ENCODE measurements at regions not wholly inside any gene's neighbourhood (a gene's known extent, or its start where the extent isn't known, plus 50 kb on each side); places are given as distances from the start of the nearest gene placed in this dataset.

DNA sequence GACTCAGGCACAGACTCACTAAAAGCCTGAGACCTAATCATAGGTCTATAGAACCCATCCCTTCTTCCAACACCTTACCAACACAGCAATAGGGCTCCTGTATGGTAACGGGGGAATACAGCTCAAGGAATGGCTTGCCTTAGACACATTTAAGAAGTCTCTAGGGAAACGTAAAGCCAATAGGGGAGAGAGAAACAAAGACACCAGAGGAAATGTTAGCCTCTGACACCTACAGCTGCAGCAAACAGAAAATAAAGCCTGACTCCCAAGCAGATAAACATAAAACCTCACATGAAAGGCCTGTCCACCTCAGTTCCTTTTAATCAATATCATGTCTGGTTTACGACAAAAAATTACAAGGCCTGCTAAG, 51.1 kb upstream of the NCOA1 start:
- in situ Hi-C loops (cut with MboI; ENCODE audit: low sequenced_read_pairs): no loop called here

DNA sequence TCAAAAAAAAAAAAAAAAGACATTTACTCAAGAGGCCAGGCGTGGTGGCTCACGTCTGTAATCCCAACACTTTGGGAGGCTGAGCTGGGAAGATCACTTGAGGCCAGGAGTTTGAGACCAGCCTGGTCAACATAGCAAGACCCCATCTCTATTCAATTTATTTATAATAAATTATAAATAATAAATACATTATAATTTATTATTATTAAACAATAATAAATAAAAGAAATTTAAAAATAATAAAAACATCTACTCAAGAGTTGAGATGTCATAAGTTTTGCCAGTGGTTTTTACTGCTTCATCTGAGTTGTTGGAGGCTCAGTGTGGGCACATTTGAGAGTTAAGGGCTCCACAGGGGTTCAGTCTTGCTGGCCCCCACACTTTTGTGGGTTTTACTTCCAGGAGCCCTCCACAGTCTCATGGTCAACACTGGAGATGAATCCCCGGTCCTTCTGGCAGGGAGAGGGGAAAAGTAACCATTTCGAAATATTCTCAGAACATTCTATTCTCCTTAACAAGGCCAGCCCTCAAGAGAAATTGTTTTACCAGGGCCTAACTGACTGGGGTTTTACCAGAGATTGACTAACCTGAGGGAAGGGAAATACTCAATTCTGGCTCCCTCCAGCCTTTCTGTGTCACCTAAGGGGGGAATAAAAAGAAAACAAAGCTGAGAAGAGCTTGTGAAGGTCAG, 51.6 kb upstream of the NCOA1 start:
- in situ Hi-C loops (cut with MboI; ENCODE audit: low sequenced_read_pairs): no loop called here

DNA sequence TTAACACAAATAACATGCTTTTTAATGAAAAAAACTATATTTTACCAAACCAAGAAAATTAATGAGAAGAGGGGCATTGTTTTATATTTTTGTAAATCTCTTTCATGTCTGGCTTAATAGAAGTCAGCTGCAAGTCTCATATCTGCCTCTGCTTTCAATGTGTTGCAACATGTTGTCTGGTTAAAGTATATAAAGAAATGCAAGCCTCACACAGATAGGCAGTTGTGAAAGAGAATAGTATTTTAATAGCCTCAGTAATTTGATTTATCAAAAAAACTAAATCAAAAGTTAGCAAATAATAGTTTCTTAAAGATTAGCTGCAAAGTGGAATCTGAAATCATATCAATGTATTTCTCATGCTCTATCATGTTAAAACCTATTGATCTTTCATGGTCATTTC, 52.9 kb upstream of the NCOA1 start:
- in situ Hi-C loops (cut with MboI; ENCODE audit: low sequenced_read_pairs): no loop called here

DNA sequence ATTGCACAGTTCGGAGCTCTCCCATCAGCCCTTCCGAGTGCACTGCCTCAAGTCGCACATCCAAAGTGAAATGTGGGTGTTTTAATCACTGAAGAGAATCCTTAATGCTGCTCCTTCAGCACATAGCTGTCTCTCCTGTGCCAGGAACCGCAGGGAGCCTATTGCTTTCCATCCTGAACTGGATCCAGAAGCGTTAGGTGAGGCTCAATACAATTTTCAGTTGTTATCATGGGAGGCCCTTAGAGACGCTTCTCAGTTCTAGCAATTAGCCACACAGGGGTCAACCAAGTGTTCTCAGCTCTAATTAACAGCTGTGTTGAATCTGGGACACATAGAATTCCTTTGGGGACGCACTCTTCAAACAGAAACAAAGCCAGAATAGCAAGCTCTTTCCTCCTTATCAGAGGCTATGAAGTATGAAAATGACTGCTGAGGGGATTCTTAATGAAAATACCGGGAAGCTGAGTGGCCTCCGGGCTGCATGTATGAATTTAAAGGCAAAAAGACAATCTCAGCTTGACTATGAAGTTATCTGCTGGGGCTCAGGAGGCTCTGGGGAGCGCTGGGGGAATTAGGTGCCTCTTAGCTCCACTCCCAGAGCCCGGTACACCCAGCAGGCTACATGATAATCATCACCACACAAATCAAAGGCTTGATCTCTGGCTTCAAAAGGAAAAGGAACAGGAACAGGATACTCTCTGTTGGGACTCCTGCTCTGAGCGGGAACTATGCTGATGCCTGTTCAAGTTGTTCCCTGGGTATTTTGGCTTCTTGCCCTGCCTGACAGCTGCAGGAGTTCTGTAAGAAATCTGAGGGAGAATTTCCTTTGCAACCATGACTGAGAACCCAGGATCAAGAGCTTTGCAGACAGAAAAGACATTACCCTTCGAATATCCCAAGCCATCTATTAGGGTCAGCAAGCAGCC, 55.4 kb upstream of the NCOA1 start:
- in situ Hi-C loops (cut with MboI; ENCODE audit: low sequenced_read_pairs): no loop called here

DNA sequence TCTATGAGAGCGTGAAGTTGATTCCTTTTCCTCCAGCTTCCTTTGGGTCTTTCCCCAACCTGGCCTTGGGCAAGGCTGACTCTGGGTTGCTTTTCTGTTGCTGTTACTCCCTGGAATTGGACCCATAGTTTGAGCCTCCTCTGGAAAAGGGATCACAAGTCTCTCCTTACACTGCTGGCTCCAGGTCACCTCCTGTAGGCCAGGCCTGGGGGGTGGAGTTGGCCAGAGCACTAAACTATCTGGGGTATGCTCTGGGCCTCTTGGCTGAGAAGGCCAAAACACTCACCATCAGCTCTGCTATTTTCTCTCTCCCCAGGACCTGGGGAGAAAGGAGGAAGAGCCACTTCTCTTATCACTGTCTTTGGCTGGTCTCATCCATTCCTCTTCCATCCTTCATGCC, 56.5 kb upstream of the NCOA1 start:
- in situ Hi-C loops (cut with MboI; ENCODE audit: low sequenced_read_pairs): no loop called here

DNA sequence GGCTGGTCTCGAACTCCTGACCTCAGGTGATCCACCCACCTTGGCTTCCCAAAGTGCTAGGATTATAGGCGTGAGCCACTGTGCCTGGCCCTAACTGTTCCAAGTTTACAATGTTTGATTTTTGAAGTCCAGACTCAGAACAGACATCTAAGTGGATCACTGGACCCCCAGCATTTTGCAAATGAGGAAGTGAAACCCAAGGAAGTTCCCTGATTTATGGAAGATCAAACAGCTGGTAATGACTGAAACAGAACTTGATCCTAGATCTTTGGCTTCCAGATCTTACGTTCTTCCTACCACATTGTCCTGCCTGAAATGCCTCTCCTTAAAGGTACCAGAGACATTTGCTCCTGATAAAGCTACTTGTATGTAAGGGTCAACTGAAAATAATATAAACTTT, 58.3 kb upstream of the NCOA1 start:
- in situ Hi-C loops (cut with MboI; ENCODE audit: low sequenced_read_pairs): no loop called here

DNA sequence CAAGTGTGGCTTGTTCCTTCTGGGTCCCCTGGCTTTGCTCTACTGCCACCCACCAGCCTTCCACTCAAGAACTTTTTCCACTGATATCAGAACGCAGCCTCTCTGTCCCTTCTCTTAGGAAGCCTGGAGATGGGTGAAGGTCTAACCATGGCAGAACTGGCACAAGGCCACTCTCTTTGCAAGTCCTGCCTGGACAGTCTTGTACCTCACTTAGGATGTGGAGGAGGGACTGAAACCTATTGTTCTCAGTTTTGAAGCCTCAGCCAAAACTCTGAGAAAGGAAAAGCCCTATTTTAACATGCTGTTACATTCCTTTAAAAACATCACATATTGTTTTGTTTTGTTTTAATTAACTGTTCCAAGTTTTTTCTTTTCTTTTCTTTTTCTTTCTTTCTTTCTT, 58.9 kb upstream of the NCOA1 start:
- in situ Hi-C loops (cut with MboI; ENCODE audit: low sequenced_read_pairs): no loop called here

DNA sequence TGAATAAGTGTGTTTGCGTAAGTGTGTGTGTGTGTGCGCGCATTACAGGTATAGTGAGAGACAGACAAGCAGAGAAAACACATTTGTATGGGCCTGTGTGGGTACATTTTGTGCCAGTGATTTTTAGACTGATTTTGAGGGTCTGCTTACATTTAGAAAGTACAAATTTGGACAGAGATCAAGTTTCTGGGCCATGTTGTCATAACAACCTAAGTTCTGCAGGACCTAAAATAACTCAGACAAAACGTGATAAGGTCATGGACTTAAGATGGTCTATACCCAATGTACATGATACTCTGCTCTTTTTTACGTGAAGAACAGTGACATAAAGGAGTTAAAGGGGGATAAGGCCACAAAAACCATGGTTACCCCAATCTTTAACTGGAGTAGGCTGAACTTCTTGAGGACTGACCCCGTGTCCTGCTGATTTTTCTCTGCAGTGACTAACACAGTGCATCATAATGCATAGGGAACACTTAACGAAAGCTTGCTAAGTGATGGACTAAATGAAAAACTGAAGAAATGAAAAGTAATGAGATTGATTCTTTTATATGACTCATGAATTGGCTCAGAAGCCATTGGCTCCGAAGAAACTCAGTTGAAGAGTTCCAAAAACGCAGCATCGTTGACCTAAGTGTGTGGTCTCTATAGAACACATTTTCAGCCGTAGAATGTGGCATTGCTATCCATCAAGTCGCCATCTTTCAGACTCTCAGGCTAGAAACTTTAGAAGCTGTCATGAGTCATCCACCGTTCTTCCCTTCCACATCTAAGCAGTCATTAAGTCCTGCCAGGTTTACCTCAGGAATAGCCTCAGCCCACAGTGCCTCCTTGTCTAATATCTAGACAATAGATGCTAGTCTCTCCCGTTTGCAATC, 61.6 kb upstream of the NCOA1 start:
- in situ Hi-C loops (cut with MboI; ENCODE audit: low sequenced_read_pairs): no loop called here

DNA sequence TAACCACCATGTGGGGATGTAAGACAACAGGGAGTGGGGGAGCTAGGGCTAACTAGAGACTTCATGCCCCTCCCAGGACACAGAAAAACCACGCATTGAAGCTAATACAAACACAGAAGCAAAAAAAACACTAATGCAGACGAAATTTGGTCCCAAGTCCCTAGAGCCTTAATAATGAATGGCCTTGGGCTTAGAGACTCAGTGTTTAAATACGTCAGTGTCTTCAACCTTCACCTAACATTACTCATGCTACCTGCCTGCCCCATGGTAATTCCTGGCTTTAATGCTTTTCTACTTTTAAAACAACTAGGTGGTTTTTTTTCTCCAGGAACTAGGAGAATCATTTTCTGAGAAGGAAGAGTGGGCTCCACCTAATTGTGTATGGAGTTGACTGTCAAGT, 64.1 kb upstream of the ITSN2 start:
- in situ Hi-C loops (cut with MboI; ENCODE audit: low sequenced_read_pairs): no loop called here

DNA sequence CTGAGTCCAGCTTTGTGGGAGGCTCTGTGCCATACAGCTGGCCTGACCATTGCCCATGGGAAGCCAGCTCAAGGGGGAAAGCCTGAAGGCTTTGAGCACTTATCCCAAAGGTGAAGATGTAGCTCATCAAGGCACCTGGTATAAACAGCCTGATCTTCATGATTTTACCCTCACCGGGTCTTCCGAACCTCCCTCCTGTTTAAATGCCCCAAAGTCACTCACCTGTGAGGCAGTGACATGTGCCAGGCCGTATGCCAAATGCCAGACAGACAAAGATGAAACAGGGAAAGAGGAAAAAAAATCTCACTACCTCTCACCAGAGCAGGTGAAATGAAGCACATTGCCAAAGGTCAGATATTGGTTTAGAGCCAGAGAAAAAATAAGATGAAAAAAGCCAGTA, 62.8 kb upstream of the ITSN2 start:
- in situ Hi-C loops (cut with MboI; ENCODE audit: low sequenced_read_pairs): no loop called here

DNA sequence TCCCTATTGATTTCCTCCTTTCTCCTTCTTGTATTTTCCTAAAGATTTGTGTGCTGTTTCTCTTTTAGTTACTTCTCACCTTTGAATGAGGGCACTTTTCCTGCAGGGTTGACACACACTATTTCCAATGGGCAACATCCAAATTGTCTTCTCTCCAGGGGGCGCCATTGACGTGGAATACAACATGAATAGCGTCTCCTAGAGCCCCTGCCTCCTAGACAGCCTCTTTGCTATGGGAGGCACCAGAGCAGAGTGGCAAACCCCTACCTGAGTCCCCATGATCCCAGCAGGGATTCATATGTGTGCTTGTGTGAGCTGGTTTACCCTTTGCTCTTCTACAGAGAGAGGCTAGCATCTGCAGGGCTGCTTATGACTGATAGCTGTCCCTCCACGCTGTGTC, 61.3 kb upstream of the ITSN2 start:
- in situ Hi-C loops (cut with MboI; ENCODE audit: low sequenced_read_pairs): no loop called here

DNA sequence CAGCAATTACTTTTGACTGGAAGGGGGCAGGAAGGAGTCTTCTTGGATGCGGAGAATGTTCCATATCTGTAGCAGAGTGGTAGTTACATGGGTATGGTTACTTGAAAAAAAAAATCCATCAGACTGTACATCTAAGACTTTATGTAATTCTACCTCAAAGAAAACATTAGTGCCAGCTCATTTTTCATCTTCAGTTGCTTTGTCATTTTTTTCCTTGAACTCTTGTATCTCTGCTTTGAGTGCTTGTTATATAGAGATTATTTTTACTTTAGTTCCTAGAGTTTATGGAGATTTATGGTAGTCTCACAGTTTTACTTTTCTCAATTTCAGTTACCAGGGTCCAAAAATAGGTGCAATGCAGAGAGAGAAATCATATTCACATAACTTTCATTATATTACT, 60.0 kb upstream of the ITSN2 start:
- in situ Hi-C loops (cut with MboI; ENCODE audit: low sequenced_read_pairs): no loop called here

DNA sequence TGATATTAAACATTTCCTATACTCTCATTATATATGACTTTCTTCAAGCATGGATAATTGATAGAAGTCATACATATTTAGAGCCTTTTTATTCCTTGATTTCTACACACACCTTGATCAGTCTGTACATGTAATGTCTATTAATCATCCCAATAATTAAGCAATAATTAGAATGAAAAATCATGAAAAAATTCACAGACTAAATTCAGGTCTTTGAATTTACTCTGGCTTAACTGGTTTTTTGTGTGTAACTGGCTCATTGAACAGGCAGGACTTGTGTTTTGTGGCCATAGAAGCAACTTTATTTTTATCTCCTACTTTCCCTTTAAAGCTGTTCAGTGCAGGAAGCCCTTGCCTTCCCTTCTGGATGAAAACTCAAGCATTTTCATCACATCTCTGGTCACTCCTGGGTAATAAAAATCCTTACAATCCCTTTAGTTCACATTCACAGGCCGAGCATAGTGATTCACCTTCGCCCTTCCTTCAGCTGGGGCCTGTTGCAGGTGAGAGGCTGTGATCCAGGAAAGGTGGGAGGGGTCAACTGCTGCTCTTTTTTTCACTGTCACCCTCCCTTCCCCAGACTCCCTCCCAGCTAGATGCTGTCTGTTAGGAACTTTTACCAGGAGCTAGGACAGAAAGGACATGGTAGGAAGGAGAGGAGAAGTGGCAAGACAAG, 58.0 kb upstream of the ITSN2 start:
- in situ Hi-C loops (cut with MboI; ENCODE audit: low sequenced_read_pairs): no loop called here

DNA sequence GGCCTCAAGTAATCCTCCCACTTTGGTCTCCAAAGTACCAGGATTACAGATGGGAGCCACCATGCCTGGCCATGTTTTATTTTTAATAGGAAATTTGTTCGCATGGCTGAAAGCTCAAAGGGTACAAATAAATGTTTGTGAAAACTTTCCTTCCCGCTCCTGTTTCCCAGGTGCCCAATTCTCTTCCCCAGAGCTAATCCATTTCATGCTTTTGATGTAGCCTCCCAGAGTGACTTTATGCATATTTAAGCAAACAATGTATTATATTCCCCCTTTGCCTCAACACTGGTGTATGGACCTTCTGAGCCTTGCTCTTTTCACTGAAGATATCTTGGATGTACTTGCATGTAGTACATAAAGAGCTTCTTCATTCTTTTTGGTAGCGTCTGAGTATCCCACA, 52.5 kb upstream of the ITSN2 start:
- in situ Hi-C loops (cut with MboI; ENCODE audit: low sequenced_read_pairs): no loop called here

DNA sequence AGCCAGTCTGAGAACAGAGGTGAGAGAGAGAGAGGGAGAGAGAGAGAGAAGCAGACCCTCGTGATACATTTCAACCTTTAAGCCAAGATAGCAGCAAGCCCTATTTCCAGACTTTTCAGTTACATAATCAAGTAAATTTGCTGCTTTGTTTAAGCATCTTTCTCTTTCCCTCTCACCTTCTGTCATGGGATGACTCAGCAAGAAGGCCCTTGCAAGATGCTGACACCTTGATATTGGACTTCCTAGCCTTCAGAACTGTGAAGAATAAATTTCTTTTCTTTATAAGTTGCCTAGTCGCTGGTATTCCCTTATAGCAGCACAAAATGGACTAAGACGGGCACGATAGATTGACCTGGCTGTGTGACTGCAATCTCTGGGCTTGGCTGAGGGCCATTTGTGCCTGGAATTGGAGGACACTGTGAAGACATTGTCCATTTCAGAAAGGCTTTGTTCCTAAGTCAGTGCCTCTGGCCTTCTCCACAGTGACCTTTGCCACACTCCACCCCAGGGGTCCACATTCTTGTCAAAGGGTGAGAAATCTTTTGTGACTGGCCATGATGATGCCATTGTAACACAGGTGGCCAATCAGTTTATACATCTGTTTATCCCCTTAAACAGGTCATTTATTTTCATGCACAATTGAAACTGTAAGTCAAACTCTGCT, 51.3 kb upstream of the ITSN2 start:
- in situ Hi-C loops (cut with MboI; ENCODE audit: low sequenced_read_pairs): no loop called here

DNA sequence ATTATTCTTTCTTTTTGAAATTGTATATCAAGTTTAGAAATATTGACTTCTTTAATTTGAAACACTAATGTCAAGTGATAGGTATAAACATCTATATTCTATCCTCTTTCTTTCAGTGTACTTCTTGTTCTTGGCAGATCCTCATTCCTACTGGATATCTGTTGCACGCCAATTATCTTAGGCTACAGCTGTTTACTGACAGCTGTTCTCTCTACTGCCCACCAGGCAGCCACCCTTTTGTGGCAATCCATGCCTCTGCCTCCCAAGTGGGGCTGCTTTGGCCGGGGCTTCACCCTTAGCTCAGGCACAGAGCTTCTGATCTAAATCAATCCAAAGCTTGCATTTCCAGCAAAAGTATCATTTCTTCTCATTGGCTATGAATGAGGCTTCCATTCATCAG, 50.6 kb upstream of the ITSN2 start:
- in situ Hi-C loops (cut with MboI; ENCODE audit: low sequenced_read_pairs): no loop called here

DNA sequence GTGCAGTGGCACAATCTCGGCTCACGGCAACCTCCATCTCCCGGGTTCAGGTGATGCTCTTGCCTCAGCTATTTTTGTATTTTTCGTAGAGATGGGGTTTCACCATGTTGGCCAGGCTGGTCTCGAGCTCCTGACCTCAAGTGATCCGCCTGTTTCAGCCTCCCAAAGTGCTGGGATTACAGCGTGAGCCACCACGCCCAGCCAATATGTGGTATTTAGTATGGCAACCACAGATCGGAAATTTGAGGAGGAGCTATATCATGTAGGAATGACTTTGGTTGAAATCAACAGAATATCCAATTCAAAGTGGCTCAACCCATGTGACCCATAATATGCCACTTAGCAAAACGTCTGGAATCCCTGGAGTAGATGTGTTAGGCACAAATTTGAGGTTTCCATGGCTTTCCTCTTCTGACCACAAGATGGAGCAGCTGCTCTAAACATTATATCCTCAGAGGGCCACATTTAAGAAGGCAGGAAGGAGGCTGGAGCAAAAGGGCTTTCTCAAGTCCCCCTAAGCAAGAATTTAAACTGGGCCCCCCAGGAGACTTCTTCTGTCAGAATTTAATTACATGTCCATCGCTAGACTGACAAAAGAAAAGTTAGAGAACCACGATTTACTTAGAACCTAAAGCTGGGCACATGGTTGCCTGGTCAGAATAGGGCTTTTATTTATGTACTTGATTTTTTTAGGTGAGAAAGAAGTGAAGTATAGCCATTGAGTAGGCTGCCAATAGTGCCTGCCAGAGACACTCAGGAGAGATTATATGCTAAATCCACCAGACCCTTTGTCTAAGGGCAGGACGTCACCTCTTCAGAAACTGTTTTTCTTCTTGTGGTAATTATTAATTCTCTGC, 49.6 kb upstream of the ITSN2 start:
- in situ Hi-C loops (cut with MboI; ENCODE audit: low sequenced_read_pairs): loop anchor here (10.0 kb wide), 1 partner anchor 415 kb away; no protein-coding TSS in a partner anchor

Measured in HL-60/S4 treated with phorbol 12-myristate 13-acetate at 8.2 ng/mL for 4 days and 3 days (cell line).